Mesenteric fat pad (tissue), 1 donor: ENCODE measurements at regions not wholly inside any gene's neighbourhood (a gene's known extent, or its start where the extent isn't known, plus 50 kb on each side); places are given as distances from the start of the nearest gene placed in this dataset.
A peak's percentile ranks its signal among the peaks of the same experiment; 100 is the strongest.

Experiments used
- DNase-seq: peaks from one replicate; pipeline ENCODE4 v3.0.0-alpha.2; 2020; ENCODE audit warnings: low spot score
- donor health status: DM: yes; HTN: yes; CAD: no.

DNA sequence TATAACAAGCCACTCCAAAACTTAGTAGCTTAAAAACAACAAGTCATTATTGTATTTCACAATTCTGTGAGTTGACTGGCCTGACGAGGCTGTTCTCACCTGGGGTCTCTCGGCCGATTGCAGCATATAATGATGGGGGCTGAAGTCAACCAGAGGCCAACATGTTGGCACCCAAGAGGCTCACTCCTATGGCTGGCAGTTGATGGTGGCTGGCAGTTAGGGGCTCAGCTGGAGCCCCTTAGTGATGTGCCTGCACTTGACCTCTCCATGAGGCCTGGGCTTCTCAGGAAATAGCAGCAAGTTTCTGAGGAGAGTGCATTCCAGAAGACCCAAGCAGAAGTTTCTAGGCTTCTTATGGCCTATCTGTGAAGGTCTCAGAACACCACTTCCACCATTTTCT lies 459.4 kb downstream of the NPHP4 start:
- DNase-seq, result no peak

DNA sequence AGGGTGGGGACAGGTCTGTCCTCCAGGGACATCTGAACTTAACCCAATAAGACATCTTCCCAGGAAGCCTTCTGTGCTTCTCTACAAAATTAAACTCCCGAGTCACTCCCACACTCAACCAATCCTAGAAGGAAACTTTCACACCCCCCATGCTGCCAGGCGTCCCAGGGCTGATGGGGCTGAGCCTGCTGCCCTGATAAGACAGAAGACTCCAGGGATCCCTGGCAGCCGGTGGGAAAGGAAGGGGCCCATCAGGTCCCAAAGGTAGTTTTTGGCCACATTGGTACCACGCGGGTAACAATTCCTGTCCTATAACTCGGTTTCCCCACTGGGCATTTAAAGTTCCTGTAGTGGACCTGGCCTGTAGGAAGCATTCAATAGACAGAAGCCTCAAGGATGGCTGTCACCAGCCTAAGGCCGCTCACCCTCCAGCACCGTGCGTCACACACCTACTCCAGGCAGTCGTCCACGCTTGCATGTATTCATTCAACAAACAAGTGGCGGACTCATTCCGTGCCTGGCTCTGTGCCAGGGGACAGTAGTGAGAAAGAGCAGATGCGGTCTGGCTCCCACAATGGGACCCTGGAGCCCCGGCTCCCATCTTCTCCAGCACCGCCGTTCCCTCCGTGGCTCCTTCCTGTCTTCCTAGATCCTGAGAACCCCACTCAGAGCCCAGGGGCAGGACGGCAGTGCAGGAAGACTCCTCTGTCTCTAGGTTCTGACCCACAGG lies 465.2 kb downstream of the NPHP4 start:
- DNase-seq, result peak; percentile 77

DNA sequence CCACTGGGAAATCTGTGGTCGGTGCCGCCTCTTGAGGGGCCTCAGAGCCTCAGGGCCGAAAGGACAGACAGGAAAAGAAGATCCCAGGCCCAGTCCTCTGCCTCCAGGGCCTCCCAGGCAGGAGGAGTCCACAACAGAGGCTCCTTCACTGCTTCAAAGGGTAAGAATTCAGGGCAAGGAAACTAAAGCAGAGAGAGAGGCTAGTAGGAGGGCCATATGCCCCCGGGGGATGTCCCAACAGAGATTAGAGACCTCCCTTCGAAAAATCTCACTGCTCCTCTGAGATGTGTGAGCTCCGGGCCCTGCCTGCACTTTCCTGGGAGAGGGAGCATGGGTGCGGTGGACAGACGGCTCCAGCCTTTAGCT lies 465.9 kb downstream of the NPHP4 start:
- DNase-seq, result no peak

DNA sequence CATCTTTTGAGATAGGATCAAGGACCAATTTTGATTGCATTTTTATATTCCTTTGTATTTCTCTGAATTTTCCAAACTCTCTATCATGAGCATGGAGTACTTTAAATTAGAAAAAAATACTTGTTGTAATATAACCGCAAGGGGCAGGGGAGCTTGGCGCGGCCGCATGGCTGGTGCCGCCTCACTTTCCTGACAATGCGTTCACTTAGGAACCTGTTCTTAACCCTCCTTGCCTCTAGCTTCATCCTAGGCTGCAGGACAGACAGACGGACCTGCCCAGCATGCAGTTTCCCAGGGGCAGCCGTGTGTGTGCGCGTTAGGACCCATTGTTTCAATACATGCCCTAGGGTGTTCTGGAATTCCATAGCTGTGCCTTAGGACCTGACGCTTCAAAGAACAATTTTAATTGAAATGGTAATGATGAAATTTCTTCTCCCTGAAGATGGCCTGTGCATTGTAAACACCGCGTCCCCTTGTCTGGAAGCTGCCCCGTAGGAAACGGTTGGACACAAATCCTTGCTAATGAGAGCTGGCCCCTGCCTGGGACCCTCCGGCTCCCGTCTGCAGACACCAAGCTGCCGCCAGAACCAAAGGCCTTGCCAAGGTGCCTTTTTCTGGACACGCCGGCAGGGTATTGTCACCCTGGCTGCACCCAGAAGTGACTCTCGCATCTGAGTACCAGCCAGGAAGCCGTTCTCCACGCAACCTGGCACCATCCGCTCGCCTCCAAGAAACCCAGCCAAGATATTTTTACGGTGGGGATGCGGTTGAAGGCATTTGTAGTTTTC lies 466.4 kb downstream of the NPHP4 start:
- DNase-seq, result peak; percentile 82

DNA sequence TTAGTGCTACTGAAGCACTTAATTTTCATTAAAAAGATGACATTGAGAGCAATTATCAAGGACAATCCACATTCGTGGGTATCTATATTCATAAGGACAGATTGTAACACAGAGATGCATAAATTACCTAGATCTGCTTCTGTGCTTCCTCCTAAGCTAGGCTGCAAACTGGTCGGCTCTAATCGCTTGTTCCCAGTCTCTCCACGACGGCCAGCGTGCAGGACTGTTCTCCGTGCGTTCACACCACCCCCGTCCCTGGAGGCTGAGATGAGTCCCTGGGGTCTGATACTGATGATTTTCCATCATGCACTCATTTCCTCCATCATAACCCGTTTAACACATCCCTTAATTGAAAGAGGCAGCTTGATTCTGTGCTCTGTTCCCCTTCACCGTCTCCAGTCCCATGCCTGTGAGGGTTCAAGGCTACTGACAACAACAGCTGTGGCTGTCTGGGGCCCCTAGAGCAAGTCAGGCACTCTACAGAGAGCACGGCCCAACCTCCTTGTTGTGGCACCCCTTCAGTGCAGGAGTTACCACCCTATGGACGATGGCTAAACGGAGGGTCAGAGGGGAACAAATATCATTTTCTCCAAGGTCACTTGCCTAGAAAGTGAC lies 469.6 kb downstream of the NPHP4 start:
- DNase-seq, result peak; percentile 59

DNA sequence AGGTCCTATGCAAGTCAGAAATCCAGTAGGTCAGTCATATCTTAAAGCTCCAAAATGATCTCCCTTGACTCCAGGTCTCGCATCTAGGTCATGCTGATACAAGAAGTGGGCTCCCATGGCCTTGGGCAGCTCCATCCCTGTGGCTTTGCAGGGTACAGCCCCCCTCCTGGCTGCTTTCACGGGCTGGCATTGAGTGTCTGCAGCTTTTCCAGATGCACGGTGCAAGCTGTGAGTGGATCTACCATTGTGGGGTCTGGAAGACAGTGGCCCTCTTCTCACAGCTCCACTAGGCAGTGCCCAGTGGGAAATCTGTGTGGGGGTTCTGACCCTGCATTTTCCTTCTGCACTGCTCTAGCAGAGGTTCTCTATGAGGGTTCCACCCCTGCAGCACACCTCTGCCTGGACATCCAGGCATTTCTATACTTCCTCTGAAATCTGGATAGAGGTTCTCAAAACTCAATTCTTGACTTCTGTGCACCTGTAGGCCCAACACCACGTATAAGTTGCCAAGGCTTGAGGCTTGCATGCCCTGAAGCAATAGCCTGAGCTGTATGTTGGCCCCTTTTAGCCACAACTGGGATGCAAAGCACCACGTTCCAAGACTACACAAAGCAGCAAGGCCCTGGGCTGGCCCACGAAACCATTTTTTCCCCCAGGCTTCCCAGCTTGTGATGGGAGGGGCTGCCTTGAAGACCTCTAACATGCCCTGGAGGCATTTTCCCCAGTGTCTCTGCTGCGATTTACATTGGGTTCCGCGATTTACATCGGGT lies 472.7 kb downstream of the NPHP4 start:
- DNase-seq, result peak; percentile 41

DNA sequence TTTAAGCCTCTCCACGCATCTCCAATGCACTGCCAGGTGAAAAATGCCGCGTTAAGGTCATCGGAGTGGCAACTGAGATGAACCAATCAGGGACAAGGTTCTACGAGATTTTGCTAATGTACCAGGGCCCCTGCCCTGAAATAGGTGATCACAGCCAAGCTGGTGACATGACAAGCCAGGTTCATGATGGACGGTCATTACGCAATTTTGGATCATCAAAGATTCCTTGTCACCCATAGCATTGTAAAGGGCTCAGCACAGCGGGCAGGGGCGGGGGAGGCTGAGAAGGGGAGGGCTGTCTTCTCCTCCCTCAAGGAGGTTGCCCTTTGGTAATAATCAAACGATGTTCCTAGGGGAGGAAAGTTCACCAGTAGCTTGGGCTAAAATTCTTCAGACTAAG lies 475.5 kb downstream of the NPHP4 start:
- DNase-seq, result no peak

DNA sequence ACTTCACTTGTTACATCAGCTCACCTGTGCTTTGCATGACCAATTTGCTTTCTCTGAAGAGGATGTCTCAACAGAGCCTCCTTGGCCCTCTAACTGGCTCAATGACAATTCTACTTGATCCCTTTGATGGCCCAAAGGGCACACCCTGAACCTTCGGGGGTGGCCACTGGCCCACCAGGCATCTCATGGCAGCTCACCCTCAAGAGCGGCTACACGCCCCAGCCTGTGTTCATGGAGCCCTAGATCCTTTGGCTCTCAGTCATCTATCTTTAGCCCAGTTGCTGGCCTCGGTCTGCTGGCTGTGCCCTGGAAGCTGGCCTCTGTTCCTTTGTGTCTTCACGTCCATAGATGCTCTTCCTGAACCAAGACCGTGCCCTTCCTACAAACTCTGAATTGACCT lies 476.7 kb downstream of the NPHP4 start:
- peak; percentile 73 for DNase-seq

DNA sequence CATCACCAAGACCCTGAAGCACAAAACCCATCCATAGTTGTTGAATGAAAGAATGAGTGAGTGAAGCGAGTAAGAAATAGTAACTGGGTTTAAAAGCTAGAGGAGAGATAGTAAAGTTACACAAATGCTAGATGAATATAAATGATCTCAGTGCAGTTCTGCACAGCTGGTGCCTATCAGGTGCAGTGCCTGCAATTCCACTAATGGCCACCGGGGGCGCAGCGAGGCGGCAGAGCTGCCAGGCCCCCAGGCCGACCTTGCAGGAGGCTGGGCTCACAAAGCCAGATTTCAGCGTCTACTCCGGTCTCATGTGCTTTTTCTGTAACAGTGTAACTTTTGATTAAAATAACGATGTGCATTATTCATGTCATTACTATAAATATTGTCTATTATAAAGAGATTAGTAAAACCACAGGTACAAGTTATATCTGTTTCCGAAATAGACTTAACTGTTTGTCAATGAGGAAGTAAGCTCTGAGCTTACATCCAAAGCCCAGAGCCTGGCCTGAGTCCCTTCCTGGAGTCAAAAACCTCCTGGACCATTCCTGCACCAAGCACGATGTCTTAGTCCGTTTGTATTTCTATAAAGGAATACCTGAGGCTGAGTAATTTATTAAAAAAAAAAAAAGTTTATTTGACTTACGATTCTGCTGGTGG lies 477.6 kb downstream of the NPHP4 start:
- no peak for DNase-seq

DNA sequence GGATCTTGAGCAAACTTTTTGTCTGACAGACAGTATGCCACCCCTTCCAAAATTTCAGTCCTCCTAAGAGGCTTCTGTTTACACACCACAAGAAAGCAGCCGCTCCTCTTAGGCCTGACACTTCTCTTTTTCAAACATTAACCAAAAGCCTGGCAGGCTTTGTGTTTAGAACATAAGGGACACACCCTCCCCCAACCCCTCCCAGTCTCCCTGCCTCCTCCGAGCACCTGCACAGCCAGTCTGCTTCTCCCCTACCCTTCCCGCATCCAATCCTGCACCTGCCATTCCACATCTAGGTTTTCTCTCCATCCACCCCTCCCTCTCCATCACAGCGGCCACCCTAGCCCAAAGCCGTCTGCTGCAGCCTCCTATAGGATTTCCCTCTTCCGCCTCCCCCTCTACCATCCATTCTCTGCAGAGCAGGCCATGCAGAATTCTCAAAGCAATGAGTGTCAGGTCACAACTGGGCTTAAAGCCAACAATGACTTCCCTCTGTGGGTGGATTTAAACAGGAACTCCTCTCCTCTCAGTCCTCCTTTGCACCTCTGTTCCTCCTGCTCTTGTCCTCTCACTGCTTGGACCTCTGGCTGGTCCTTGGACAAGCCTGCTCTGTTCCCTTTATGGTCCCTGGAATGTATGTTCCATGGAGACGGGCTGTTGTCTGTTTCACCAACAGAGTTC lies 478.2 kb downstream of the NPHP4 start:
- peak; percentile 8 for DNase-seq

DNA sequence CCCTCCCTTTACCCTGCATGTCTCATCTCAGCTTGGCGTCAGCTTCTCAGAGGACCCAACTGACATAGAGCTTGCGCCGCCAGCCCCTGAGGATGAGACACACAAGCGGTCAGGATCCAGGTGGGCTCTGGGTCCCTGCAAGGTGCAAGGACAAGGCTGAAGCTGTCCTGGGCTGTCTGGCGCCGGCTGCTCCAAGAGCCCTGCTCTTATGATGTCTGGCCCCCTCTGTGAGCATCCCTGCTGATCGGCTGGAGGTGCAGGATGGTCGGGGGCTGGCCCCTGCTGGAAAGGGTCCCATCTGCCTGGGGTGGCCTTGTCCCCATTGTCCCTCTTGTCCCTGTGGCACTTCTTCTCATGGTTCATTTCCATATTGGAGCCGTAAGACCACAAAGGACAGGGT lies 479.0 kb downstream of the NPHP4 start:
- peak; percentile 62 for DNase-seq

DNA sequence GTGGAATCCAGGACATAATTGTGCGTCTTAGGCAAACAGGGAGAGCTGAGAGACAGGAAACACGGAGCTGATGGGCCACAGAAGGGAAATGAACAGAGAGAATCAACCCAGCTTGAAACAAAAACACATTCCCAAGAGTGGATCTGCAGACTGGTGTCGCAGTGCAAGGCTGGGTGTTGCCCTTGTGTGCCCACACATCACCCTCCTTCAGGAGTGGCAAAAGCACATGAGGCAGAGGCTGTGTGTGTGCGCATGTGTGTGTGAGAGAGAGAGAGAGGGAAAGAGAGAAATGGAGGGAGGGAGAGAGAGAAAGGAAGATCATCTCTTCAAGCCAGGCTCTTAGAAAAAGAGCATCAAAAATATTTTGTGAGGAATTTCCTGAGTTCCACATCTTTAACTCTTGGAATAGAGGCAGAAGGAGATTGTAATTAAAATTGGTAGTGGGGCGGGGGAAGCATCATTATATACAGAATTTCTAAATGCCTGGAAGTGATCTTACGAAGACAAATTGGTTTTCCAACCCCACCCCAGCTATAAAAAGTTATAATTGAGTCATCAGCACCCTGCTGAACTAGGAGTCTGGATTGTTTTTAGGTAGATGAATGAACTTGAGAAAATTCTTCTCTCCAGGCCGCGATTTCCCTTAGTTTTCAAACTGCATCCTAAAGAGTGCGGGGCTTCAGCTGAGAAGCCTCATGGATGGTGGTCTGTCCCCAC lies 480.7 kb downstream of the NPHP4 start:
- DNase-seq, result no peak

DNA sequence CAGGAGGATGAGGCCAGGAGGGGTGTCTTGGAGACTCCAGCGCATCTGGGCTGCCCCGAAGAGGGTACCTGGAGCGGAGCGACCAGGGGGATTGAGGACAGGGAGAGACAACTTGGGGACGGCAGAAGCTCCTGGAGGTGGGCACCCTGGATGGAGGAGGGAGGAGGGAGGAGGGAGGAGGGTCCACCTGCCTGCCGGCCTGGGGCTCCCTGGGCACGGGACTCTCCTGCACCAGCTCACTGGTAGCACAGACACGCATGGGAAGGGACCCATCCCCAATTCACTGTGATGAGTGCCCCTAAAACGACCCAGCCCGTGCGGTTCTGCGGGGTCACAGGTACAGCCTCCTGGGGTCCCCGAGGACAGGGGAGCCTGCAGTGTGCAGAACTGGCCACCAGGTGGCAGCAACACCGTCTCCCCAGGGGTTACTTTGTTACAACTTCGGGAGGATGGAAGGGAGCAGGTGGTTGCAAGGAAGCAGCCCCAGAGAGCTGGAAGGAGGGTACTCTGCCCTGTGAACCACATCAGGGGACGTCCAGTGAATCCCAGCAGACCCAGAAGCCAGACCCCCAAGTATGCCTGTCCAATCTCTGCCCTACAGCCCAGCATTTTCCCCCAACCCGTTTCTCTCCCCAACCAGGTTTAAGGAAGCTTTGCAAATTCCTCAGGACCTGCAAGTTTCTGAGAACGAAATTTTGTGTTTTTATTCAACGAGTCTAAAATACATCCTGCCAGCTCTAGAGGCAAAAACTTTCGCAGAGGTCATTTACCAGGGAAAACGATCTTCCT lies 482.4 kb downstream of the NPHP4 start:
- peak; percentile 84 for DNase-seq

DNA sequence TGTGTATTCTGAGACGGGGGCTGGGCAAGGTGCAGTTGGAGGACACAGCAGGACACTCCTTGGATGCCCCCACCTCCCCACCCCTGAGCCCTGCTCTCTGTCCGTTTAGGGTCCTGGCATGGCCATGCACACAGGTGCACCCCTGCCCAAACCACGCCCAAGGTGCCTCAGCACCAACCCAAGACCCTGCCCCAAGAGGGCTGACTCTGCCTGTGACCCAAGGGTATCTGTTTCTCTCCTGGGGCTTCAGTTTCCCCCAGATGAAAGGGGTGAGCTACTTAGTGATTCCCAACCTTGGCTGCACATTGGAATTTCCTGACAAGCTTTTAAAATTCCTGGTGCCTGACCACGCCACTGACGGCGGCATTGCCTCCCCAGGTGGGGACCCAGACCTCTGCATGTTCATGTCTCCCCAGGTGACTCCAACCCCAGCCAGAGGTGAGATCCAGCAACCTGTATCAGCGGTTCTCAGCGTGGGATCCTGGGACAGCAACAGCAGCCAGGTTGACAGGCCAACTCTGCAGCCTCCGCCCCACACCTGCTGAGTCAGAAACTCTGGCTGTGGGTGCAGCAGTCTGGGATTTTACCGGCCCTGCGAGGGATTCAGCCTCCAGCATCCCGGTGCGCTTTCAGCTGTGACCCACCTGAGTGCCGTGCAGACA lies 483.4 kb downstream of the NPHP4 start:
- DNase-seq, result peak; percentile 62

DNA sequence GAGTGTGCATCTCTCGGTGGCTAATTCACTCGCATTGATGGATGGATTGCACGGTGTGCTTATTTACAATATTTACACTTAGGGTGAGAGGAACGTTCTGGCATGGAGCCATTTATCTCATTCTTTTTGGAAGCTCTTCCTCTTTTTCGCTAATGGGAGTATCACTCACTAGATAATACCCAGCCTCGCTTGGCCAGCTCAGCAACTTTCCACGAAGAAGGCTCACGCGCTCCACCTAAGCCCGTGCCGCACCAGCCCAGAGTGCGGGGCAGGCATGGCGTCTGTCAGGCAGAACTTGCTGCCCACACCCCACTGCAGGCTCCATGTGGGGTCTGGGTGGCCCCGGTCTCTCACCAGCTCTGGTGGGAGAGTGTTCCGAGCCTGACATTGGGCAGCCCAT lies 484.9 kb downstream of the NPHP4 start:
- DNase-seq, result no peak

DNA sequence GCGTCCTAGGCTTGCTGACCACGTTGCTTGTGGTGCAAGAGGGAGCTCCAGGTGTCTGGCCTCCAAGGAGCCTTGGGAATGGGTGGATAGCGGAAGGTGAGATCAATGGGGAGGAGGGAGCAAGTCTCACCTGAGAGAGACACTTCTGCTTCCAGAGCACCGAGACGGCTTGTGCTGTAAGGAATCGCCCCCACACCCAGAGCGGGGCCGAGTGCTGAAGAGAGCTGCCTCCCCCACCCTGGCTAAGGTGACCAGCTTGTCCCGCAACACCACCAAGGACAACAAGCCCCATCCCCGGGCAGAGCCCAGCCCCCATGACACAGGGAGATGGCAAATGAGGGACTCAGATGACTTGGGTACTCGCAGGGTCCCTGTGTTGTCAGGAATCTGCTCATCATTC lies 485.6 kb downstream of the NPHP4 start:
- no peak for DNase-seq

DNA sequence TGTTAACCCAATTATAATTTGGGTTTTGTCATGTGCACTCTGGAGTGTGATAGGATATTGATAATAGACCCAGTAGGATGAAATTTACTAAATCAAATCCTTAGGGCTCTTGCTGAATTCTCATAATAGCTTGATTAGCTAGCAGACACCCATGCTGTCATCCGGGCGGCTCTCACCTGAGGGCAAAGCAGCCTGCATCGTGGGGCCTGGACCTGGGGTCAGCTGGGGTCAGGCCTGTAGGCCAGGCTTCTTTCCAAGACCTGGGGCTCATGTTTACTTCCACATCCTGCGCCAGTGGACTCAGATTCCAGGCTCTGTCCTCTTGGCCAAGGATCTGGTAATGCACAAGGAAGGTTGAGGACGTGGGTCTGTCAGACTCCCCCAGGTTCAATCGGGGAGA lies 486.3 kb downstream of the NPHP4 start:
- no peak for DNase-seq

DNA sequence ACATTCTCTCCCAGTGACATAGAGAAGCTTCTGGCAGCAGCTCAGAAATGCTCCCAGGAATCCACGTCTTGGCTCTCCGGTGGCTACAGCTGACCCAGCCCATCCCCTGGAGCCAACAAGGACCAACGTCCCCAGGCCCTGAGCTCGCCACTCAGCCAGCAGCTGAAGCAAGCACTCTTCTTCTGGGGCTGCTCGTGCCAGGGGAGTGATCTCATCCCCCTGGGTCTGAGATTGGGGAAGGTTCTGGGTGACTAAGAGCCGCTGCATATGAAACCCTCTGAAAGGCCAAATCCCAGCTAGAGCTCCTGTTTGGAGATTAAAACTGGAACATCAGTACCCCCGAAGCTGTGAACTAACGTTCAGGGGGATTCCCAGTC lies 487.9 kb downstream of the NPHP4 start:
- DNase-seq, result no peak
